ENCODE measurements at regions not wholly inside any gene's neighbourhood (a gene's known extent, or its start where the extent isn't known, plus 50 kb on each side); places are given as distances from the start of the nearest gene placed in this dataset.
"Not testable (repeated sequence)": the region's sequence is repeated elsewhere in the genome, so short reads cannot be mapped to it uniquely, and the experiment has no call there.

DNA sequence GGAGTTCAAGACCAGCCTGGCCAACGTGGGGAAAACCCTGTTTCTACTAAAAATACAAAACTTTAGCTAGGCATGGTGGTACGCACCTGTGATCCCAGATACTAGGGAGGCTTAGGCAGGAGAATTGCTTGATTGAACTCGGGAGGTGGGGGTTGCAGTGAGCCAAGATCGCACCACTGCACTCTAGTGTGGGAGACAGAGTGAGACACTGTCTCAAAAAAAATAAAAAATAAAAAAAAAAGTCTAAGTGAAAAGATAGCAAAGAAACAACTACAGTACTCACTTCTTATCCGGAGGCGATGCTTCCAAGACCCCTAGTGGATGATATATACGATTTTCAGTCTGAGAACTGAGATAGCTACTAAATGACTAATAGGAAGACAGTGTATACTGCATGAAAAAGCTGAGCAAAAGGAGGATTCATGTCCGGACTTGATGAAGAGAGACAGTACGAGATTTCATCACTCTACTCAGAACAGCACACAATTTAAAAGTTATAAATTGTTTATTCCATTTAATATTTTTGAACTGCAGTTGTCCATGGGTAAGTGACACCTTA is 138.7 kb upstream of the GOLGA6L6 start:
- ATAC-seq = not testable (repeated sequence)

DNA sequence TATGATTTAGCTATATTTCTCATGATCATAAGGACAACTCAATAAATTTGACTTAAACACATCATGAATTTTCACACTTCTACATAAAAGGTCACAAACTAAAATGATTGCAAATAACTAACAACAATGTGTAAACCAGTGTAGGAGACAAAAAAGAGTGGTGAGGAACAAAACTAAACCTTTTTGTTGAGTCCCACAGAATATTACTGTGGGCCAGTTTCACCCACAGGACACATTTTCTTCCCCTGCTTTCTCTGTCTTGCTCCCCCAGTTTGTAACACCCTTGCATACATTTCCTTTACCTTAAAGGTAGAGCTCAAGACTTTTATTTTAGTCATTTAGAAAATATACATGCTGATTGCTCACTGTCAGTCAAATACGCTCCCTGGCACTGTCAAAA is 130.9 kb upstream of the GOLGA6L6 start:
- TF ChIP-seq PATZ1 (CRISPR knock-in tag; IDR thresholded peaks at IDR 0.05; ENCODE audit: borderline replicate concordance) = no peak
- no peak for TF ChIP-seq ARNTL (CRISPR knock-in tag; IDR thresholded peaks at IDR 0.05; ENCODE audit: borderline replicate concordance, low read depth)
- TF ChIP-seq TOX (CRISPR knock-in tag; IDR thresholded peaks at IDR 0.05; ENCODE audit: borderline replicate concordance) = no peak
- no peak for TF ChIP-seq CSDC2 (CRISPR knock-in tag; IDR thresholded peaks at IDR 0.05)
- TF ChIP-seq ZNF70 (CRISPR knock-in tag; IDR thresholded peaks at IDR 0.05) = no peak
- TF ChIP-seq ESRRG (CRISPR knock-in tag; IDR thresholded peaks at IDR 0.05) = no peak
- no peak for TF ChIP-seq PPARA (CRISPR knock-in tag; IDR thresholded peaks at IDR 0.05; ENCODE audit: borderline replicate concordance)
- no peak for TF ChIP-seq CSRNP3 (CRISPR knock-in tag; IDR thresholded peaks at IDR 0.05)
- TF ChIP-seq GLIS3 (CRISPR knock-in tag; IDR thresholded peaks at IDR 0.05) = no peak
- TF ChIP-seq TCF4 (CRISPR knock-in tag; IDR thresholded peaks at IDR 0.05; ENCODE audit: borderline replicate concordance) = no peak
- TF ChIP-seq OSR1 (CRISPR knock-in tag; IDR thresholded peaks at IDR 0.05) = no peak
- no peak for TF ChIP-seq CREB5 (CRISPR knock-in tag; IDR thresholded peaks at IDR 0.05; ENCODE audit: low read depth)
- TF ChIP-seq BACH2 (CRISPR knock-in tag; IDR thresholded peaks at IDR 0.05; ENCODE audit: borderline replicate concordance) = no peak
- no peak for TF ChIP-seq ZNF8 (CRISPR knock-in tag; IDR thresholded peaks at IDR 0.05)
- ATAC-seq = no peak

- no peak for ATAC-seq
- no peak for TF ChIP-seq CREB5 (CRISPR knock-in tag; IDR thresholded peaks at IDR 0.05; ENCODE audit: low read depth)
- no peak for TF ChIP-seq BACH2 (CRISPR knock-in tag; IDR thresholded peaks at IDR 0.05; ENCODE audit: borderline replicate concordance)
- no peak for TF ChIP-seq ZC3H10 (CRISPR knock-in tag; IDR thresholded peaks at IDR 0.05)
- no peak for TF ChIP-seq ZFP3 (CRISPR knock-in tag; IDR thresholded peaks at IDR 0.05)
- TF ChIP-seq ARNTL (CRISPR knock-in tag; IDR thresholded peaks at IDR 0.05; ENCODE audit: borderline replicate concordance, low read depth) = no peak
- no peak for TF ChIP-seq CSRNP3 (CRISPR knock-in tag; IDR thresholded peaks at IDR 0.05)
- TF ChIP-seq ISL1 (CRISPR knock-in tag; IDR thresholded peaks at IDR 0.05) = no peak
- TF ChIP-seq ESRRG (CRISPR knock-in tag; IDR thresholded peaks at IDR 0.05) = no peak
- no peak for TF ChIP-seq RARB (CRISPR knock-in tag; IDR thresholded peaks at IDR 0.05)
- TF ChIP-seq POU6F1 (CRISPR knock-in tag; IDR thresholded peaks at IDR 0.05; ENCODE audit: borderline replicate concordance, low read depth) = no peak
- no peak for TF ChIP-seq CSDC2 (CRISPR knock-in tag; IDR thresholded peaks at IDR 0.05)
- TF ChIP-seq TSHZ2 (CRISPR knock-in tag; IDR thresholded peaks at IDR 0.05) = no peak
- TF ChIP-seq TCF4 (CRISPR knock-in tag; IDR thresholded peaks at IDR 0.05; ENCODE audit: borderline replicate concordance) = no peak
- TF ChIP-seq SNAI2 (CRISPR knock-in tag; IDR thresholded peaks at IDR 0.05) = no peak
- no peak for TF ChIP-seq GLIS3 (CRISPR knock-in tag; IDR thresholded peaks at IDR 0.05)
- TF ChIP-seq PPARA (CRISPR knock-in tag; IDR thresholded peaks at IDR 0.05; ENCODE audit: borderline replicate concordance) = no peak
- TF ChIP-seq ZNF565 (CRISPR knock-in tag; conservative IDR thresholded peaks at IDR 0.05; ENCODE audit: low read depth) = no peak
- TF ChIP-seq ZNF8 (CRISPR knock-in tag; IDR thresholded peaks at IDR 0.05) = no peak
Measured at GRCh38 chr15:20671675-20672074, 130.1 kb upstream of the GOLGA6L6 start.

DNA sequence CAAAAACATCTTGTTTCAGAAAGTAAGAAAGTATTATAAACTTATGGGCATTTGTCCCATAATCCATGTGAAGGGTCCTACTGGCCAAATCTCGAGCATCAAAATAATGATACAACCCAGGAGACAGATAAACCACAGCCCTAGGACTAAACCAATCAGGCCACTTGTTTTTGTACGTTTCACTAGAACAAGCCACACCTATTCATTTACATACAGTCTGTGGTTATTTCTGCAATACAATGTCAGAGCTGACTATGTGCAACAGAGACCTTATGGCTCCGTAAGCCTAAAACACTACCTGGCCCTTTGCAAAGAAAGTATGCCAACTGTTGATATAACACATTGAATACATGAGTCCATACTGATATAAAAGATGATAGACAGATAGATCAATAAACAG is 124.8 kb upstream of the GOLGA6L6 start:
- ATAC-seq = not testable (repeated sequence)

All from SK-N-SH treated with all-trans-retinoic acid at 6 μM for 48 hours (cell line).